ENCODE measurements at regions not wholly inside any gene's neighbourhood (a gene's known extent, or its start where the extent isn't known, plus 50 kb on each side); places are given as distances from the start of the nearest gene placed in this dataset.

- TF ChIP-seq CTCF (IDR thresholded peaks at IDR 0.05): no peak
Observed at GRCh38 chr2:64808092-64808491, 154.4 kb upstream of the SERTAD2 start.

- no peak for TF ChIP-seq CTCF (IDR thresholded peaks at IDR 0.05)
Observed at GRCh38 chr2:64808754-64809153, 155.0 kb upstream of the SERTAD2 start.

- no peak for TF ChIP-seq CTCF (IDR thresholded peaks at IDR 0.05)
Observed at GRCh38 chr2:64809216-64809615, 155.5 kb upstream of the SERTAD2 start.

- TF ChIP-seq CTCF (IDR thresholded peaks at IDR 0.05): no peak
Observed at GRCh38 chr2:64812285-64812684, 158.6 kb upstream of the SERTAD2 start.

GRCh38 chr2:64814007-64814406, 160.3 kb upstream of the SERTAD2 start:
- TF ChIP-seq CTCF (IDR thresholded peaks at IDR 0.05): no peak

GRCh38 chr2:64817453-64817852, 163.7 kb upstream of the SERTAD2 start:
- no peak for TF ChIP-seq CTCF (IDR thresholded peaks at IDR 0.05)

- no peak for TF ChIP-seq CTCF (IDR thresholded peaks at IDR 0.05)
Observed at GRCh38 chr2:64818664-64819060, 164.9 kb upstream of the SERTAD2 start.

GRCh38 chr2:64819361-64819760, 165.6 kb upstream of the SERTAD2 start:
- TF ChIP-seq CTCF (IDR thresholded peaks at IDR 0.05): no peak
